Liver (tissue), 8 donors: ENCODE measurements at regions not wholly inside any gene's neighbourhood (a gene's known extent, or its start where the extent isn't known, plus 50 kb on each side); places are given as distances from the start of the nearest gene placed in this dataset.

ENCODE experiments used
- DNase-seq: peaks from one replicate; pipeline ENCODE4 v3.0.0-alpha.2; 2017; ENCODE audit warnings: low spot score
- H3K27ac ChIP-seq, 2 donors: one replicate each; pipeline ENCODE4 v1.7.0; 2013; ENCODE audit warnings: inconsistent platforms in 2 of 2, low read length in 2 of 2, control low read depth in 1 of 2, low read depth in 1 of 2, mild to moderate bottlenecking in 1 of 2
- H3K27me3 ChIP-seq, 4 donors: one replicate each; pipeline versions ENCODE4 v1.6.1 to v1.7.0; 2013; ENCODE audit warnings: low read length in 3 of 4, inconsistent platforms in 1 of 4, mild to moderate bottlenecking in 1 of 4, moderate library complexity in 1 of 4; ENCODE audit not compliant: control insufficient read depth in 4 of 4, insufficient read depth in 4 of 4
- H3K36me3 ChIP-seq, 4 donors: one replicate each; pipeline versions ENCODE4 v1.6.1 to v1.7.0; 2013; ENCODE audit warnings: low read length in 3 of 4, mild to moderate bottlenecking in 3 of 4, low read depth in 1 of 4, moderate library complexity in 1 of 4; ENCODE audit not compliant: control insufficient read depth in 4 of 4, insufficient read depth in 3 of 4
- H3K4me1 ChIP-seq, 4 donors: one replicate each; pipeline versions ENCODE4 v1.6.1 to v1.7.0; 2013; ENCODE audit warnings: low read length in 3 of 4, mild to moderate bottlenecking in 3 of 4, moderate library complexity in 1 of 4; ENCODE audit not compliant: control insufficient read depth in 4 of 4, insufficient read depth in 4 of 4
- H3K4me3 ChIP-seq, 3 donors: one replicate each; pipeline versions ENCODE4 v1.6.1 to v1.7.0; 2013; ENCODE audit warnings: low read length in 3 of 3, control low read depth in 1 of 3, low read depth in 1 of 3, mild to moderate bottlenecking in 1 of 3
- H3K9ac ChIP-seq, 2 donors: one replicate each; pipeline ENCODE4 v1.7.0; 2013; ENCODE audit warnings: low read length in 2 of 2, mild to moderate bottlenecking in 2 of 2, moderate library complexity in 2 of 2, control low read depth in 1 of 2, low read depth in 1 of 2
- H3K9me3 ChIP-seq, 4 donors: one replicate each; pipeline versions ENCODE4 v1.6.1 to v1.7.0; 2013; ENCODE audit warnings: low read length in 3 of 4; ENCODE audit not compliant: control insufficient read depth in 4 of 4
- CTCF ChIP-seq: fragments of 150-350 bp; IDR thresholded peaks from 2 replicates; pipeline ENCODE4 v1.5.1; 2017; ENCODE audit warnings: improper control_type of control experiment, low read depth, low read length; ENCODE audit not compliant: missing input control
- GABPA ChIP-seq, 2 donors: IDR thresholded peaks in 1 of 2; conservative IDR thresholded peaks in 1 of 2; 2 replicates each; pipeline ENCODE4 v1.6.1; 2016; ENCODE audit warnings: antibody characterized with exemption in 2 of 2, mild to moderate bottlenecking in 1 of 2, moderate library complexity in 1 of 2
- HNF4A ChIP-seq, 2 donors: conservative IDR thresholded peaks; 2 replicates each; pipeline ENCODE4 v1.6.1; 2016; ENCODE audit warnings: antibody characterized with exemption in 2 of 2, mild to moderate bottlenecking in 2 of 2
- HNF4G ChIP-seq: IDR thresholded peaks from 2 replicates; pipeline ENCODE4 v1.6.1; 2016; ENCODE audit warnings: antibody characterized with exemption
- JUND ChIP-seq, 2 donors: IDR thresholded peaks; 2 replicates each; pipeline ENCODE4 v1.6.1; 2016; ENCODE audit warnings: antibody characterized with exemption in 2 of 2
- MAX ChIP-seq: IDR thresholded peaks from 2 replicates; pipeline ENCODE4 v1.6.1; 2016; ENCODE audit warnings: antibody characterized with exemption
- RAD21 ChIP-seq, 2 donors: IDR thresholded peaks; 2 replicates each; pipeline ENCODE4 v1.6.1; 2016; ENCODE audit warnings: antibody characterized with exemption in 2 of 2, mild to moderate bottlenecking in 2 of 2
- REST ChIP-seq: IDR thresholded peaks from 2 replicates; pipeline ENCODE4 v1.6.1; 2016; ENCODE audit warnings: antibody characterized with exemption, mild to moderate bottlenecking
- RXRA ChIP-seq, 2 donors: IDR thresholded peaks; 2 replicates each; pipeline ENCODE4 v1.6.1; 2017 to 2018; ENCODE audit warnings: antibody characterized with exemption in 2 of 2, mild to moderate bottlenecking in 1 of 2
- TAF1 ChIP-seq: conservative IDR thresholded peaks from 2 replicates; pipeline ENCODE4 v1.6.1; 2016; ENCODE audit warnings: antibody characterized with exemption, mild to moderate bottlenecking
- YY1 ChIP-seq: IDR thresholded peaks from 2 replicates; pipeline ENCODE4 v1.6.1; 2016; ENCODE audit warnings: antibody characterized with exemption, mild to moderate bottlenecking
- ZBTB33 ChIP-seq: IDR thresholded peaks from 2 replicates; pipeline ENCODE4 v1.6.1; 2016; ENCODE audit warnings: antibody characterized with exemption
- WGBS: extraction: QIAGEN DNeasy Blood & Tissue Kit; methylation state at CpG from one replicate; pipeline ENCODE4 v1.1.7; 2013; 5-methylcytosine and 5-hydroxymethylcytosine counted together
- TF ChIP-seq, protein P1 (sequence below): IDR thresholded peaks from 2 replicates; pipeline ENCODE4 v1.6.1; 2016; ENCODE audit warnings: antibody characterized with exemption
- donor health status: healthy.
- donor health status: healthy.
- donor health status: healthy.
- donor health status: healthy.
- donor health status: healthy.

- H3K4me1 ChIP-seq = no peaks in the 10 kb centered on the region
- H3K27ac ChIP-seq = no peak overlapping the region
- H3K9me3 ChIP-seq = no peaks in the 10 kb centered on the region
- H3K4me3 ChIP-seq = no peak overlapping the region
- DNase-seq = no peak
- TF ChIP-seq GABPA (IDR thresholded peaks at IDR 0.05 in 1 of 2, conservative IDR thresholded peaks at IDR 0.05 in 1 of 2) = no peak
- no peaks in the 10 kb centered on the region for H3K27me3 ChIP-seq
- H3K36me3 ChIP-seq = no peaks in the 10 kb centered on the region
- 68% methylated on average over 3 of the region's 3 CpGs for WGBS
- no peak overlapping the region for H3K9ac ChIP-seq
Measured at GRCh38 chr12:126369487-126370463, 1304.5 kb downstream of the AACS start.

DNA sequence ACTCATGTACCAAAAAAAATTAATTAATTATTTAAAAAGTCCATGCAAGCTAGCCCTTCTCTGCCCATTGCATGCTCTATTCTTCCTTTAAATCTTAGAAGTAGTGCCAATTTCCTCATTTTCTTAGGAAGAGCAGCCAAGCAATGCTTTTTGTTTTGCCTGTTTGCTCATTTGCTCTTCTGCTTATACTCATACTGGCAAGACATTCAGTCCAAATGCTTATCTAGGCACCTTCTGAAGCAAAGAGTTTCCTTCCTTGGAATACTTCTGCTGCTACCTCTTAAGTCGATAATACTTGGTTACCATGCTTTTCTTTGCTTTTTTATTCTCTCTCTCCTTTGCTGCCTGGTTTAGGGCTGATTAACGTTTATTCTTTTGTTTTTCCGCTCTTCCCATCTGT, 1318.3 kb downstream of the AACS start:
- no peak for DNase-seq
- TF ChIP-seq CTCF = no peak
- TF ChIP-seq JUND (IDR thresholded peaks at IDR 0.05) = no peak
- no peaks in the 10 kb centered on the region for H3K4me1 ChIP-seq

DNA sequence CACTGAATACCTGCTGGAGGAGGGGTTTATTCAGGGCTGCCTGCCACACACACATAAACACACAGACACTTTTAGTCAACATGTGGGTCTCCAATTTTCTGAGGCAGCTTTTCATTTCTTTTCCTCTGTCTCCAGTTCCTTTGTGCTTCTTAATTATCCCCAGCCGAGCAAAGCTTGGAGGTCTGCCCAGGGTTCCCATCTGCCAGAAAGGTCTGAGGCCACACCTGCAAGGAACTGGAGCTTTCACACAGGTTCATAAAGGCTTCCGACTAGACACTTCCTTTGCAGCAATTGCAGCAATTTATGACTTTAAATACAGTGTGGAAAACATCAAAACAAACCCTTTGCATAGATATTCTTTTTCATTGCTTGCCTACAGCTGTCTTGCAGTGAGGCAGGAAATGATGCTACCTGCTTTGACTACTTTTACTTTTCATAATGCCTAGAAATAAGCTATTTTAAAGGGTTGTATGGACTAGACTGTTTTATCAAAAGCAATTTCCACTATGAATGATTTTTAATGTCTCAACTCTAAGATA, 1318.9 kb downstream of the AACS start:
- no peak overlapping the region for H3K27ac ChIP-seq
- WGBS = 60% methylated on average over 2 of the region's 2 CpGs

More for the DNA sequence above, 1318.3 kb downstream of the AACS start:
- no peaks in the 10 kb centered on the region for H3K27me3 ChIP-seq
- WGBS = 80% methylated on average over 3 of the region's 3 CpGs
- H3K9me3 ChIP-seq = peaks cover 0 to 7% (median 0%) of the 10 kb centered on the region in 4 donors
- H3K27ac ChIP-seq = no peak overlapping the region
- H3K4me3 ChIP-seq = no peak overlapping the region
- no peaks in the 10 kb centered on the region for H3K36me3 ChIP-seq
- H3K9ac ChIP-seq = no peak overlapping the region

More for the DNA sequence above, 1318.9 kb downstream of the AACS start:
- Histone ChIP-seq H3K4me1 (no peaks in the 10 kb centered on the region), H3K9ac (no peak overlapping the region), H3K27me3 (no peaks in the 10 kb centered on the region), H3K36me3 (no peaks in the 10 kb centered on the region), H3K4me3 (no peak overlapping the region), H3K9me3 (peaks cover 0 to 7% (median 0%) of the 10 kb centered on the region in 4 donors)
- no peak for TF ChIP-seq RXRA (IDR thresholded peaks at IDR 0.05)
- no peak for TF ChIP-seq JUND (IDR thresholded peaks at IDR 0.05)
- no peak for TF ChIP-seq ZBTB33
- no peak for TF ChIP-seq REST
- no peak for TF ChIP-seq MAX
- no peak for TF ChIP-seq HNF4A (conservative IDR thresholded peaks at IDR 0.05)
- no peak for TF ChIP-seq TAF1
- TF ChIP-seq GABPA (IDR thresholded peaks at IDR 0.05 in 1 of 2, conservative IDR thresholded peaks at IDR 0.05 in 1 of 2) = no peak
- TF ChIP-seq YY1 = no peak
- no peak for TF ChIP-seq CTCF
- no peak for TF ChIP-seq HNF4G
- TF ChIP-seq, protein P1, sequence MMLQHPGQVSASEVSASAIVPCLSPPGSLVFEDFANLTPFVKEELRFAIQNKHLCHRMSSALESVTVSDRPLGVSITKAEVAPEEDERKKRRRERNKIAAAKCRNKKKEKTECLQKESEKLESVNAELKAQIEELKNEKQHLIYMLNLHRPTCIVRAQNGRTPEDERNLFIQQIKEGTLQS = no peak
- no peak for TF ChIP-seq RAD21 (IDR thresholded peaks at IDR 0.05)
- no peak for DNase-seq
